Activated CD4-positive, alpha-beta T cell treated with anti-CD3 and anti-CD28 coated beads for 1 hour (primary cell): ENCODE measurements at regions not wholly inside any gene's neighbourhood (a gene's known extent, or its start where the extent isn't known, plus 50 kb on each side); places are given as distances from the start of the nearest gene placed in this dataset.

ENCODE experiments used
- DNase-seq: peaks from one replicate; pipeline ENCODE4 v3.0.0-alpha.2; 2020

DNA sequence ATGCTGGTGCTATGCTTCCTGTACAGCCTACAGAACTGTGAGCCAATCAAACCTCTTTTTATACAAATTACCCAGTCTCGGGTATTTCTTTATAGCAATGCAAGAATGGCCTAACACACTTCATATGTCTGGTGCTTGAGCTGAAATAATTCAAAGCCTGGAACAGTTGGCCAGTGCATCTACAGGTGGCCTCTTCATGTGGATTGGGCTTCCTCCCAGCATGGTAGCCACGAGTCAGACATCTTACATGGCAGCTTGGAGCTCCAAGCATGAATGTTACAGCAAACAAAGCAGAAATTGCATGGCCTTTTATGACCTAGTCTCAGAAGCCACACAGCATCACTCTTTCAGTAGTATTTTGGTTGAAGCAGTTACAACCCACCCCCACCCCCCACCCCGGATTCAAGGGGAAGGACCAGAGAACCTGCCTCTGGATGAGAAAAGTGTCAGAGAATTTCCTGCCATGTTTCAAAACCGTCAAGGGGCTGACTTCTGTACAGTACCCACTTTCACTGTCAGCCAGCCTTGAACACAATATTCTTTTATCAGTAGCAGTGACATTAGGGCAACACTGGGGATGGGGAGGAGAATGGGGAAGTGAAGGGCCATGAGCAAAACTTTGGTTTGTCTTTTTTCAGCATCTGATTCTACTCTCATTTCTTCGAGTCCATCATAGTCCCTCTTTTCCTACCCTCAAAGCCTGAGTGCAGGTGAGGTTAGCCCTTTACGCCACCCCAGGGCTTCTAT is 368.7 kb downstream of the BCOR start:
- no peak for DNase-seq

GRCh38 chrX:39729981-39730661 is 367.6 kb downstream of the BCOR start:
- no peak for DNase-seq

DNA sequence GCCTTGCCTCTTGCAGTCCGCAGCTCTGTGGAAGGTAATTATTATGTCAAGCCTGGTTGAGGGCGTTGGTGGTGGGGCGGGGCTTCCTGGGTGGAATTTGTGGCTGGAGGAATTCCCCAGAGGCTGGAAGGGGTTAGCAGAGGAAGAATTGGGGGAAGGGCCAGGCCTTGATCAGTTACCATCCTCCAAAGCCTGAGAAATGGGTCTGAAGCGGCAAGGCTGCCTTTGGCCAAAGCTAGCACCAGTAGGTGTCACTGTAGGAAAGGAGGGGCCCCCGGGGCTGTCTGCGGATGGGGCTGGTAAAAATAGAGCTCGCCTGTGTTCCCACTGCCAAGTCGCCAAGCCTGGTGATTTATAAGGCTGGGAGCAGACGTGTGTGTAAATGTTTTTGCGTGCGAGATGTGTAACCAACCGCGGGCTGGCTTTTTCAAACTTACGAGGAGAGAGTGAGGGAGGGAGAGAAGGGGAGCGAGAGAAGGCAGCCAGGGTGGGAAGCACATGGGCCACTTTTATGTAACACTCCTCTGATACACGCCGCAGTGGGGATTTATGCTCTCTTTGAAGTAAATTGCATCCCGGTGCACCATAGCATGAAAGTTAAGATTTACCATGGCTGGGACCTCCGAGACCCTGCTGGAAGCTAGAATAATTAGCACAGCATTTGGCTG is 367.0 kb downstream of the BCOR start:
- DNase-seq: peak; percentile 42

DNA sequence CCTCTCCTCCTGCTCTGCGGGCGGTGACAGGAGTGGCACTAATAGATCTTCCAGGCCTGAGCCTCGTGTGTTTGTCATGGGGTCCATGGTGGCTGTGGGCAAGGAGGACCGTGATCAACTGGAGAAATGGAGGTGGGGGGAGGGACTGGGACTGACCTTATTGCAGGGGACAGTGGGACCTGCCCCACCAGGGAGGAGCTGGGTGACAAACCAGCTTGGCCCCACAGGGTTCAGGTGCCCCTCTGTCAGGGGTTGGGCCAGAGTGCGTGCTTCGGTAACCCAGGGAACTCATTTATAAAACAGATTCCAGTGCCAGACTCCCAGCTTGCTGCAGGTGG is 366.5 kb downstream of the BCOR start:
- no peak for DNase-seq

DNA sequence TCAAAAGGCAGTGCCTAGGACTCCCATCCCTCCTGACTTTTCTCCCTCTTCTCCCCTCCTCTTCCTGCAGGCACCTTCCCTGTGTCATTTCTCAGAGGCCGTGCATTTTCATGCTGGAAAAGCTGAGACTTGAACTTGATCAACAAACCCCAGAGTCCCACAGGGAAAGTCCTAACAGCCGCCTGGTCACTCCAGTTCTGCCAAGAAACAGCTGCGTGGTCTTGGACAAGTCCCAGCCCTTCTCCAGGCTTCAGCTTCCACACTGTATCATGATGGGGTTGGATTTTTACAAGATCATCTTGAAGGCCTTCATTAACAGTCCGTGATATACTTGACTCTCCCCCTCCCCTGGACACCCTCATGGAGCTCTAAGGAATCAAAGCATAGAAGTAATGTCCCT is 366.0 kb downstream of the BCOR start:
- no peak for DNase-seq

- no peak for DNase-seq
These were observed 364.0 kb downstream of the BCOR start for GRCh38 chrX:39733745-39734144.

DNA sequence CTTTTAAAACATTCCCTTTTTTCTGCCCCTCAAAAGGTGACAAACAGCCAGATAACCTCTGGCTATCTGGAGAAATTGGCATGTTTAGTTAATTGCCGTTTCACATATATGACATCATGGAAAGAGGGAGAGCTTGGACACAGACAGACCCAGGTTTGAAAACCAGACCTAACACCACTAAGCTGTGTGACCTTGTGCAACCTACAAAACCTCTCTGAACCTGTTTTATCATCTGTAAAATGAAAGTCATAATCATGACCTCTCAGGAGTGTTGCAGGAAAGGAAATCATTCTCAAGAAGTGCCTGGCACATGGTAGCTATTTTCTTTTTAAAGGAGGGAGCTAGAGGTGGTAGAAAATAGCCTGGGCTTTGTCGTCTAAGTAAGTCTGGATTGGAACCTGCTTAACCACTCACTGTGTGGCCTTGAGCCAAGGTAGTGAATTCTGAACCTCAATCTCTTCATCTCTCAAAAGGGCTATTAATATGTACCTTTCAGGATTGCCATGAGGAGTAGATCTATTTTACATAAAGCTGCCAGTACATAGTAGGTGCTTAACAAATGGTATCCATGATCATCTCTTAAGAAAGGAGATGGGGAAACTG is 363.5 kb downstream of the BCOR start:
- DNase-seq: no peak

GRCh38 chrX:39736216-39737211 is 361.2 kb downstream of the BCOR start:
- no peak for DNase-seq

DNA sequence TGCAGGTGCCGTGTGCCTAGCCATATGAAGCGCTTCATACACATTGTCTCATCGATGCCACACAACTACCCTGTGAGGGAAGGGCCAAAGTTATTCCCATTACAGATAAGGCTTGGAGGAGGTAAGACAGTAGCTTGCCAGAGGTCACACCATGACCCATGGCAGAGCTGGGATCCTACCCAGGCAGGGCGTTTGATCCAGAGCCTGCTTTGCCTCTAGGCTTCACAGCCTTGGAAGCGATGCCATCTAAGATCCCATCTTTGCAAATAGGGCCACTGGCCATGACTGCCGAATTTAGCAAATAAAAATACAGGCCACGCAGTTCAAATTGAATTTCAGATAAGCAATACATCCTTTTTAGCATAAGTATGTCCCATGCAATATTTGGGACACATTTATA is 358.2 kb downstream of the BCOR start:
- DNase-seq: no peak

- DNase-seq: no peak
These were observed 357.7 kb downstream of the BCOR start for GRCh38 chrX:39740078-39740477.

DNA sequence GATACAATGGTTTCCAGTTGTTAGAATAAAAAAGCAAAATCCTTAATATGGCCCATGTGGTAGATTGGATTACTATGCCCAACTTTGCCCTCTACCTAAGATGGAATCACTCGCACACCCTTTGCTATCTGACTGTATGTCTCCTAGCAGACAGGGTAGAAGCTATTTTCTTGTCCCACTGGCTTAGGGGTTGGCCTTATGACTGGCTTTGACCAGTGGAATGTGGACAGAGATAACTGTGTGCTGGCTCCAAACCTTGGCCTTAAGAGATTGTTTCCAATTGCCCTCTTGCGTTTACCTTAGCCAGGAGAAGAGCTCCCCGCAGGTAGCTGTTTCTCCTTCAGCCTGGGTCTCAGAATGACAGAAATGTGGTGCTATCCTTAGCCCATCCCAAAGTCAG is 355.9 kb downstream of the BCOR start:
- no peak for DNase-seq

DNA sequence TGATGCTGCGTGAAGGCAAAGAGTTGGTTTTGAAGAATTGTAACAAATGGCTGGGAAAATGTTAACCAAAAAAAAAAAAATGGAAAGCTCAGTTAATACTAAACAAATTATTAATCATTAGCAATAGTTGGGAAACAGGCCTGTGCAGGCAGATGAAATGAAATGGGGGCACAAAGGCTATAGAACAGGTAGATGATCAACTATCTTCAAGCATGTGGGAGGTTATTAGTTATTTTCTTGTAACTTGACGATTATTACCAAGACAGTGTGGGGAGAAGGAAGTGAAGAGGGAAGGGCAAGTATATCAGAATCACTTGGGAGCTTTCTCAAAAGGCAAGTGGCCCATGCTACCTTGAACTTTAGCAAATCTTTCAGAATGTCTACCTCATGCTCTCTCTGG is 351.9 kb downstream of the BCOR start:
- no peak for DNase-seq

- no peak for DNase-seq
These were observed 348.6 kb downstream of the BCOR start for GRCh38 chrX:39749135-39749534.

- no peak for DNase-seq
These were observed 348.0 kb downstream of the BCOR start for GRCh38 chrX:39749728-39750127.

DNA sequence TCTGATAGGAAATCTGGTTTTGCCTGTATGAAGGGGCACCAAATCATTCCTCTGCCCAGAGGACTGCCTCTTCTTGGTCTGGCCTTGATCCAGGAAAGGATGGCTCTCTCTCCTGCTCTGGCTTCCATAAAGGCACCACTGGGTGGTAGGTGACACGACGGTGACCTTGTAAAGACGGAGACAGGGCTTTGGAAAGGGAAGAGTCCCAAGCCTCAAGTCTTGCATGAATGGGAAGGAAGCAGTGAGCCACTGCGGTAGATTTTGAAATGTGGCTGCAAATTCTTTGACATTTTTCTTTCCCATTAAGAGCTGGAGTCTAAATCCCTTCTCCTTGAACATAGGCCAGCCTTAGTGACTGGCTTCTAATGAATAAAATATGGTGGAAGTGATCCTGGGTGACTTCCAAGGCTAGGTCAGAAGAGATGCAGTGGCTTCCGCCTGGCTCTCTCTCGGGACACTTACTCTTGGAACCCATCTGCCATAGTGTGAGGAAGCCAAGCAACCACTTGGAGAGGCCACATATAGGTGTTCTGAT is 347.4 kb downstream of the BCOR start:
- DNase-seq: no peak

GRCh38 chrX:39750848-39751247 is 346.9 kb downstream of the BCOR start:
- no peak for DNase-seq

DNA sequence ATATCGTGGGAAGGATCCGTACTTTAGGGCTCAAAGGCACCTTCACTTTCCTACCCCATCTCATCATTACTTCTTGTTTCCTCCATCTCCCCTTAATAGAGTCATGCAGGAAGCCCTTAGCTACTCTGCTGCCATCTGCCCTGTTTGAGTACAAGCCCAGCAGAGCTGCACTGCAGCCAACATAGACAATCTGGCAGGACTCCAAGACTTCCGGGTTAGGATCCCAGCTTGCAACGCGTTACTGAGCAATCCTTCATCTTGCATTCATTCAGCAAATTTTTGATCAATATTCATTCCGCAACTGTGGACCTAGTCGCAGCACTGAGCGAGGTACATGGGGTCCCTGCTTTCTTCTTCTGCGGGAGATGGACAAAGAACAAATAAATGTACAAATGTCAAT is 344.9 kb downstream of the BCOR start:
- no peak for DNase-seq

DNA sequence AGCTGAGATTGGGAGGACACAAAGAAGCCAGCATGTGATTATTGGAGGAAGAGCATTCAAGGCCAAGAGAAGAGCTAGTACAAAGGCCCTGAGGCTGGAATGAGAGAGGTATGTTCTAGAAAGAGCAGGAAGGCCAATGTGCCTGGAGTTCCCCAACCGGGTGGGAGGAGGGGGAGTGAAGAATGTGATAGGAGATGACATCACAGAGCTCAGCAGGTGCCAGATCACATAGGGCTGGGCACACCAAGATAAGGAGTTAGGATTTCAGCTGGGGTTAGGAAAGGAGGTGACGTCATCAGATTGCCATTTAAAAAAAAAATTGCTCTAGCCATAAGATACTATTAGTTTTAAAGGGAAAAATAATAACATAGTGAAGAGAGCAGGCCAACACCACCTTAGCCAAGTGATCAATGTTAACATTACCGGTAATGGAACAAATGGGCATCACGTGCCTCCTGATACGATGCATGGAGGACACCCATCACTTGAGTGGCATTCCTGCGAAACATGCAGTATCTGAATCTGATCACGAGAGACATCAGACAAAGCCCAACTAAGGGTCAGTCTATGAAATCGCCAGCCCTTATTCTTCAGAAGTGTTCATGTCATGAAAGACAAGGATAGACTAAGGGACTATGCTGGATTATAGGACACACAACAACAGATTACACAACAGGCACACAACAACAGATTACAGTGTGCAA is 344.3 kb downstream of the BCOR start:
- DNase-seq: no peak

- DNase-seq: no peak
These were observed 342.4 kb downstream of the BCOR start for GRCh38 chrX:39755143-39756032.

DNA sequence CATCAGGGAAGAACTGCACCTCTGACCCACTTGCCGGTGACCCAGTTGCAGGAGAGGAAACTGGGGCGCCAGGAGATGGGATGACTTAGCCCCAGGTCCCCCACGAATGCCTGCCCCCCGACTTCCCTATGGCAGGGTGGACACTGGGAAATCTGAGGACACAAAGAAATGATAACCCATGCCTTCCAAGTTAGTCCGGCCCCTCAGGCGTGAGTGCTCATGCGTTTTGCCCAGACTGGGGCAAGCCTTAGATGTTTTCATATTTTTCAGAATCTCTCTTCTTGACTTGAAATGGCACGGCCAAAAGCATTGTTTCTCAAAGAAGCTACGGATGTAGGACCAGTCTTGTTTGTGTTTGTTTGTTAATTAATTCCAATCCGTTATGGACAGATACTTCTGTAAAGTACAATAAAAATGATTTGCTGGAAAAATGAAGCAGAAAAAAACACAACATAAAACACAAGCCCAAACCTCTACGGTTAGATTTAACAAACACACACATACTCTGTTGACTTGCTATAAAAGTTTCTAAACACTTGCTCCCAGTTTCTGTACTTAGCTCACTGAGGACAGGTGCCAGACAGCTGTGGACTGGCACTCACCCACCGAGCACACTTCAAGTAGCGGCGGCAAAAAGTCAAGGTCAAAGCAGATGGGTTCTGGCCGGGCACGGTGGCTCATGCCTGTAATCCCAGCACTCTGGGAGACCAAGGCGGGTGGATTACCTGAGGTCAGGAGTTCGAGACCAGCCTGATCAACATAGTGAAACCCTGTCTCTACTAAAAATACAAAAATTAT is 341.5 kb downstream of the BCOR start:
- DNase-seq: no peak
